Right lobe of liver (tissue), 6 donors: ENCODE measurements at regions not wholly inside any gene's neighbourhood (a gene's known extent, or its start where the extent isn't known, plus 50 kb on each side); places are given as distances from the start of the nearest gene placed in this dataset.

Source experiments
- ATAC-seq, 4 donors: fragments of 200-7000 bp; cut with Tn5 transposase; one replicate each; pipeline ENCODE4 v1.9.1; 2020; ENCODE audit warnings: mild to moderate bottlenecking in 4 of 4, moderate library complexity in 4 of 4
- DNase-seq, 3 donors: peaks; one replicate each; pipeline ENCODE4 v3.0.0-alpha.2; 2020
- H3K27ac ChIP-seq, 3 donors: fragments of 200-600 bp; one replicate each; pipeline ENCODE4 v1.8.0; 2022
- H3K27me3 ChIP-seq, 2 donors: fragments of 200-600 bp; one replicate each; pipeline ENCODE4 v1.8.0; 2022
- H3K36me3 ChIP-seq, 4 donors: fragments of 200-600 bp; sonication (generic) in 1 of 4; one replicate each; pipeline versions ENCODE4 v1.5.1 to v1.8.0; 2017 to 2022; ENCODE audit warnings: control low read depth in 1 of 4
- H3K4me1 ChIP-seq, 4 donors: fragments of 200-600 bp; sonication (generic) in 1 of 4; one replicate each; pipeline versions ENCODE4 v1.5.1 to v1.8.0; 2017 to 2022; ENCODE audit warnings: control low read depth in 1 of 4
- H3K4me3 ChIP-seq, 3 donors: fragments of 200-600 bp; one replicate each; pipeline ENCODE4 v1.8.0; 2022
- H3K9me3 ChIP-seq, 4 donors: fragments of 200-600 bp; sonication (generic) in 1 of 4; one replicate each; pipeline versions ENCODE4 v1.5.1 to v1.8.0; 2017 to 2022; ENCODE audit warnings: control low read depth in 1 of 4
- POLR2A ChIP-seq: fragments of 450-650 bp; IDR thresholded peaks from one replicate; pipeline ENCODE4 v1.6.1; 2017; ENCODE audit warnings: antibody characterized with exemption, mild to moderate bottlenecking
- WGBS: methylation state at CpG from one replicate; pipeline ENCODE4 v1.1.6; 2018; ENCODE audit warnings: low coverage, low lambda C conversion rate; ENCODE audit not compliant: insufficient coverage; ENCODE audit errors: missing lambda C conversion rate; 5-methylcytosine and 5-hydroxymethylcytosine counted together
- intact Hi-C, 2 donors: fragments of 100-400 bp; cut with DNase I; formaldehyde crosslinking; loops; one replicate each; pipeline versions ENCODE4 v1.11.2 to v1.14.1; 2022
- TF ChIP-seq, protein P1 (sequence below), 4 donors: fragments of 200-600 bp in 3 of 4; fragments of 450-650 bp in 1 of 4; IDR thresholded peaks; one replicate each; pipeline versions ENCODE4 v1.5.1 to v1.8.0; 2016 to 2022; ENCODE audit warnings: antibody characterized with exemption in 4 of 4, mild to moderate bottlenecking in 2 of 4
- donor health status: DM: no; HTN: yes; CAD: no.
- donor health status: DM: no; HTN: no; CAD: no.
- donor health status: DM: no; HTN: no; CAD: no.
- donor health status: DM: no; HTN: yes; CAD: no.
- donor health status: DM: no; HTN: yes; CAD: no.

DNA sequence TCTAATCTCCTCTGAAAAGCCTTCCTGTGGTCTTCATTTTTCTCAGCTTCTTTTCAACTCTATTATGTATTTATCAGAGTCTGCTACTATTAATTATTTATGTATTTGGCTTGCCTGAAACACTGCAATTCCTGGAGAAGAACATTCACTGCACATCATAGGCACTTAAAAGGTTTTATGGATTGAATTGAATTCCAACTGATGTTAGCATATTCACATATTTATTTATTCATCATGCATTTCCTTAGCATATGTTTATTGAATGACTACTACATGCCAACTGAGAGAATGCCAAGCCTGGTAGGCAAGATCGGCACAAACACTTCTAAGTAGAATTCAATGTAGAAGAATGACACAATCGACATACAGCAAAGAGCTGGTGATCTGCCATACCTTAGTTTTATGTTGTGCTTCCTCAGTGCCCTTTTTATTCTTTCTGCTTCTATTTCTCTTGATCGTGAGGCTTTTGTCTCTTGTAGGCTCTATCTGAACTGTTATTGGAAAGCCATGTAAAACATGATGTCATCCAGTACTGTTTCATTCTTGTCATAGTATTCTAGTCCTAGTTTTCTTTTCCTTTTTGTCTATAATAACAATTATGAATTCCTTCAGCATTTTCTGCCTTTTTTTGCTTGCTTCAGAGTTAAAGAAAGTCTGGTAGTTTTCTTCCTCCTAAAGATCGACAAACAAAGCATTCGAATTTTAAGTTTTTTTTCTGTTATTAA, 454.2 kb downstream of the TLE4 start:
- no peak for ATAC-seq
- Histone ChIP-seq H3K4me1 (no peaks in the 10 kb centered on the region), H3K27ac (no peak overlapping the region), H3K4me3 (no peak overlapping the region), H3K9me3 (no peaks in the 10 kb centered on the region), H3K36me3 (no peaks in the 10 kb centered on the region), H3K27me3 (no peaks in the 10 kb centered on the region)
- intact Hi-C loops = no loop called here
- no peak for DNase-seq
- WGBS = 46% methylated on average over 5 of the region's 5 CpGs
- no peak for TF ChIP-seq POLR2A
- TF ChIP-seq, protein P1, sequence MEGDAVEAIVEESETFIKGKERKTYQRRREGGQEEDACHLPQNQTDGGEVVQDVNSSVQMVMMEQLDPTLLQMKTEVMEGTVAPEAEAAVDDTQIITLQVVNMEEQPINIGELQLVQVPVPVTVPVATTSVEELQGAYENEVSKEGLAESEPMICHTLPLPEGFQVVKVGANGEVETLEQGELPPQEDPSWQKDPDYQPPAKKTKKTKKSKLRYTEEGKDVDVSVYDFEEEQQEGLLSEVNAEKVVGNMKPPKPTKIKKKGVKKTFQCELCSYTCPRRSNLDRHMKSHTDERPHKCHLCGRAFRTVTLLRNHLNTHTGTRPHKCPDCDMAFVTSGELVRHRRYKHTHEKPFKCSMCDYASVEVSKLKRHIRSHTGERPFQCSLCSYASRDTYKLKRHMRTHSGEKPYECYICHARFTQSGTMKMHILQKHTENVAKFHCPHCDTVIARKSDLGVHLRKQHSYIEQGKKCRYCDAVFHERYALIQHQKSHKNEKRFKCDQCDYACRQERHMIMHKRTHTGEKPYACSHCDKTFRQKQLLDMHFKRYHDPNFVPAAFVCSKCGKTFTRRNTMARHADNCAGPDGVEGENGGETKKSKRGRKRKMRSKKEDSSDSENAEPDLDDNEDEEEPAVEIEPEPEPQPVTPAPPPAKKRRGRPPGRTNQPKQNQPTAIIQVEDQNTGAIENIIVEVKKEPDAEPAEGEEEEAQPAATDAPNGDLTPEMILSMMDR (IDR thresholded peaks at IDR 0.05) = no peak

DNA sequence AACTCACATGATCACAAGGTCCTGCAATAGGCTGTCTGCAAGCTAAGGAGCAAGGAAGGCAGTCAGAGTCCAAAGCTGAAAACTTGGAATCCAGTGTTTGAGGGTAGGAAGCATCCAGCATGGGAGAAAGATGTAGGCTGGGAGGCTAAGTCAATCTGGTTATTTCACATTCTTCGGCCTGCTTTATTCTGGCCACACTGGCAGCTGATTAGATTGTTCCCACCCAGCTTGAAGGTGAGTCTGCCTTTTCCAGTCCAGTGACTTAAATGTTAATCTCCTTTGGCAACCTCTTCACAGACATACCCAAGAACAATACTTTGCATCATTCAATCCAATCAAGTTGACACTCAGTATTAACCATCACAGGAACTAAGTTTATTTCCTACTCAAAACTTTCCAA, 453.4 kb downstream of the TLE4 start:
- 78% methylated on average over 1 of the region's 1 CpG for WGBS
- intact Hi-C loops = no loop called here
- Histone ChIP-seq H3K27me3 (no peaks in the 10 kb centered on the region), H3K9me3 (no peaks in the 10 kb centered on the region), H3K36me3 (no peaks in the 10 kb centered on the region), H3K27ac (no peak overlapping the region), H3K4me1 (no peaks in the 10 kb centered on the region), H3K4me3 (no peak overlapping the region)
- TF ChIP-seq, protein P1 (IDR thresholded peaks at IDR 0.05) = no peak
- TF ChIP-seq POLR2A = no peak
- DNase-seq (no peak), ATAC-seq (no peak)

DNA sequence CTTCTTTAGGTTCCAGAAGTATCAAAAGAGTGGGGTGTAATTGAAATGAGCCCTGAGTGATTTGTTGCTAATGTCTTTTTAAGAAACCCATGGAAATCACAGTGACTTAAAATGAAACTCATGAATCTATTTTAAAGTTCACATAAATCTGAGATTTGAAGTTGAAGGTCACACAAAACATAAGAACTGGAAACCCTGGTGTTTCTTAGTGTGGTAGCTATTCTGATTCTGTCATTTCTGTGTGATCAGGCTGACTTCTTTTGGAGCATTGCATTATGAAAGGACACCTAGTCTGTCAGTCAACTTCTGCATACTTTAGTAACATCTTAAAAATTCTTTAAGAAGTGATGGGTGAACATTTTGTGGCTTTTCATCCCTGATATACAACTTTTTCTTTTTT, 448.8 kb downstream of the TLE4 start:
- Histone ChIP-seq H3K27me3 (no peaks in the 10 kb centered on the region), H3K9me3 (no peaks in the 10 kb centered on the region), H3K36me3 (no peaks in the 10 kb centered on the region), H3K4me1 (no peaks in the 10 kb centered on the region), H3K27ac (no peak overlapping the region), H3K4me3 (no peak overlapping the region)
- intact Hi-C loops = no loop called here
- TF ChIP-seq, protein P1 (IDR thresholded peaks at IDR 0.05) = no peak
- TF ChIP-seq POLR2A = no peak
- DNase-seq (no peak), ATAC-seq (no peak)

DNA sequence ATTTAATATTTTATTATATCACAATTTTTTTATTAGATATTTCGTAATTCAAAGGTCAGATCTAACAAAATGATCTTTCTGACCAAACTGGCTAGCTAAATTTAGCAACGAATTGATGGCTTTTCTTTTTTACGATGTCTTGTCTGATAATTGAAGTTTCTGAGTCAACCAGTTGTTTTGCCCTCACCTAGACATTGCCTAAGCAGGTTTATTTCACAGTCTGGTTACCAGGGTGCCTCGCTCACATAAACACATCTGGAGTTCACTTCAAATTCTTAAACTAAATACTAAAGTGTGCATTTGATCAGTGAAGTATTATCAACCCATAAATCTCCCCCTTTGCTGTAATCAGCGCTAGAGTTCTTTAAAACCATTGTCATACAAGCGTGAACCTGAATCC, 448.3 kb downstream of the TLE4 start:
- no peak for TF ChIP-seq POLR2A
- TF ChIP-seq, protein P1 (IDR thresholded peaks at IDR 0.05) = no peak
- H3K27ac ChIP-seq = no peak overlapping the region
- intact Hi-C loops = no loop called here
- H3K9me3 ChIP-seq = no peaks in the 10 kb centered on the region
- no peaks in the 10 kb centered on the region for H3K4me1 ChIP-seq
- DNase-seq (no peak), ATAC-seq (no peak)
- H3K36me3 ChIP-seq = no peaks in the 10 kb centered on the region
- 37% methylated on average over 6 of the region's 6 CpGs for WGBS
- H3K27me3 ChIP-seq = no peaks in the 10 kb centered on the region
- no peak overlapping the region for H3K4me3 ChIP-seq

DNA sequence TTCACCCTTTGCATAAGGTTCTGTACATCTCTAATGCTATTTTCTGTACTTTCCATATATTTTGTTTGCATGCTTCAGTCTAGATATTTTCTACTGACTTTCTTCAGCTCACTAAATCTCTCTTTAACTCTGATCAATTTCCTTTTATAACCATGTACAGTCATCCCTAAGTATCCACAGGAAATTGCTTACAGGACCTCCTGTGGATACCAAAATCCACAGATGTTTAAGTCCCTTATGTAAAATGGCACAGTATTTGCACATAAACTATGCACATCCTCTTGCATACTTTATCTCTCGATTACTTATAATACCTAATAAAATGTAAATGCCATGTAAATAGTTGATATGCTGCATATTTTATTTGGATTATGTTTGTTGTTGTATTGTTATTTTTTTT, 442.1 kb downstream of the TLE4 start:
- Histone ChIP-seq H3K4me1 (no peaks in the 10 kb centered on the region), H3K4me3 (no peak overlapping the region), H3K36me3 (no peaks in the 10 kb centered on the region), H3K9me3 (no peaks in the 10 kb centered on the region), H3K27ac (no peak overlapping the region), H3K27me3 (no peaks in the 10 kb centered on the region)
- no peak for DNase-seq
- ATAC-seq = no peak
- intact Hi-C loops = no loop called here
- TF ChIP-seq POLR2A = no peak
- TF ChIP-seq, protein P1 (IDR thresholded peaks at IDR 0.05) = no peak
- 58% methylated on average over 1 of the region's 1 CpG for WGBS
